Keratinocyte (primary cell): ENCODE measurements at regions not wholly inside any gene's neighbourhood (a gene's known extent, or its start where the extent isn't known, plus 50 kb on each side); places are given as distances from the start of the nearest gene placed in this dataset.

ENCODE experiments used
- DNase-seq: peaks from one replicate; pipeline ENCODE4 v3.0.0-alpha.2; 2011; ENCODE audit warnings: low read depth, missing footprints, low spot score
- FAIRE-seq: peaks from 2 replicates; lab custom pipeline; 2011; peaks lifted over from hg19 to GRCh38; lab: Jason Lieb, UNC
- H2AFZ ChIP-seq: 2 replicates; pipeline ENCODE4 v1.6.0; 2012; ENCODE audit warnings: low read length, control low read depth, inconsistent platforms; ENCODE audit not compliant: control insufficient read depth
- H3K27ac ChIP-seq: 2 replicates; pipeline ENCODE4 v1.5.1; 2011; ENCODE audit warnings: low read length; ENCODE audit not compliant: control insufficient read depth, insufficient read depth
- H3K27me3 ChIP-seq: 3 replicates; pipeline ENCODE4 v1.6.0; 2011; ENCODE audit warnings: low read length; ENCODE audit not compliant: control insufficient read depth, insufficient read depth; ENCODE audit errors: extremely low read depth
- H3K36me3 ChIP-seq, 2 experiments: 2 replicates in 1 of 2; 3 replicates in 1 of 2; pipeline ENCODE4 v1.5.1; 2011; ENCODE audit warnings: low read length in 2 of 2, mild to moderate bottlenecking in 1 of 2; ENCODE audit not compliant: control insufficient read depth in 2 of 2, insufficient read depth in 2 of 2; ENCODE audit errors: extremely low read depth in 1 of 2
- H3K4me1 ChIP-seq: 3 replicates; pipeline ENCODE4 v1.5.1; 2011; ENCODE audit warnings: low read length; ENCODE audit not compliant: control insufficient read depth, insufficient read depth; ENCODE audit errors: extremely low read depth
- H3K4me2 ChIP-seq: 3 replicates; pipeline ENCODE4 v1.6.0; 2011; ENCODE audit warnings: low read depth, low read length; ENCODE audit not compliant: control insufficient read depth, insufficient read depth; ENCODE audit errors: extremely low read depth
- H3K4me3 ChIP-seq, 3 experiments: fragments of 200-600 bp in 1 of 3; sonication (generic) in 1 of 3; 2 replicates in 2 of 3; 3 replicates in 1 of 3; pipeline ENCODE4 v1.5.1; 2011 to 2016; ENCODE audit warnings: low read length in 3 of 3, mild to moderate bottlenecking in 3 of 3, control low read depth in 2 of 3, inconsistent platforms in 1 of 3, low read depth in 1 of 3, mixed read lengths in 1 of 3, mixed run types in 1 of 3, moderate library complexity in 1 of 3; ENCODE audit not compliant: control insufficient read depth in 2 of 3, insufficient read depth in 2 of 3; ENCODE audit errors: extremely low read depth in 1 of 3
- H3K79me2 ChIP-seq: 2 replicates; pipeline ENCODE4 v1.6.0; 2012; ENCODE audit warnings: low read length; ENCODE audit not compliant: control insufficient read depth, insufficient read depth
- H3K9ac ChIP-seq: 3 replicates; pipeline ENCODE4 v1.6.0; 2011; ENCODE audit warnings: low read length; ENCODE audit not compliant: control insufficient read depth, insufficient read depth; ENCODE audit errors: extremely low read depth
- H3K9me1 ChIP-seq: 3 replicates; pipeline ENCODE4 v1.6.0; 2011; ENCODE audit warnings: low read length; ENCODE audit not compliant: control insufficient read depth, insufficient read depth; ENCODE audit errors: extremely low read depth
- H3K9me3 ChIP-seq: 2 replicates; pipeline ENCODE4 v1.5.1; 2012; ENCODE audit warnings: low read depth, low read length; ENCODE audit not compliant: control insufficient read depth
- H4K20me1 ChIP-seq: 3 replicates; pipeline ENCODE4 v1.6.0; 2011; ENCODE audit warnings: low read length; ENCODE audit not compliant: control insufficient read depth, insufficient read depth; ENCODE audit errors: extremely low read depth
- EZH2 ChIP-seq: IDR thresholded peaks from one replicate; pipeline ENCODE4 v1.6.1; 2012; ENCODE audit warnings: inconsistent platforms, mild to moderate bottlenecking, low read length, moderate library complexity
- dilution Hi-C: fragments of 300-500 bp; cut with MboI; formaldehyde crosslinking; loops from one replicate; pipeline ENCODE4 v1.7.0; 2020; ENCODE audit warnings: low sequenced_read_pairs; ENCODE audit not compliant: extremely low pct_ligation_motif_present
- TF ChIP-seq, protein P1 (sequence below), 3 experiments: IDR thresholded peaks in 1 of 3; conservative IDR thresholded peaks in 1 of 3; optimal IDR thresholded peaks in 1 of 3; 2 replicates in 2 of 3; 3 replicates in 1 of 3; pipeline versions ENCODE3 to v1.5.1; 2011; ENCODE audit warnings: low read length in 3 of 3, mild to moderate bottlenecking in 3 of 3, moderate library complexity in 2 of 3, control low read depth in 1 of 3, inconsistent platforms in 1 of 3; ENCODE audit not compliant: insufficient read depth in 2 of 3; ENCODE audit errors: extremely low read depth in 1 of 3

DNA sequence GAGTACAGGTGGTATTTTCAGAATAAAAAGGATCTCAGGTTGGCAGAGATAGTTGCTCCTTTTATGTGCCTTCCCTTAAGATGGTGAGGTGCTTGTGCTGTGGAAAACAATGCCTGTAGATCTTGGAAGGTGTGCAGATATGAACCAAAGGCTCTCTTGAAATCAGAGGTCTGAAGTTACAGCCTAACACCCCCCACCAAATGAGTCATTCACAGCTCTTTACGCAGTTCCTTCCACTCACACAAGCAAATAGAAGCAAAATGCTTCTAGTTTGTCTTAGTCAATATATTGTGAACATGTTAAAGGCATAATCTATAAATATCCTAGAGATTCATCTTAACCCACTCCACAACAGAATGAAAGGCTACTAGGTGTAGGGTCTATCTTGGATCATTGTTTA lies 128.9 kb upstream of the NR5A2 start:
- no peaks in the 10 kb centered on the region for H3K79me2 ChIP-seq
- H3K4me2 ChIP-seq, result no peak overlapping the region
- no peak overlapping the region for H2AFZ ChIP-seq
- DNase-seq, result no peak
- no peaks in the 10 kb centered on the region for H3K4me1 ChIP-seq
- H3K36me3 ChIP-seq, result no peaks in the 10 kb centered on the region
- H3K27ac ChIP-seq, result no peak overlapping the region
- dilution Hi-C loops, result no loop called here
- H3K27me3 ChIP-seq, result no peaks in the 10 kb centered on the region
- H3K9me1 ChIP-seq, result no peaks in the 10 kb centered on the region
- H3K9ac ChIP-seq, result no peak overlapping the region
- no peak overlapping the region for H3K4me3 ChIP-seq
- no peaks in the 10 kb centered on the region for H4K20me1 ChIP-seq
- H3K9me3 ChIP-seq, result no peaks in the 10 kb centered on the region
- no peak for FAIRE-seq
- TF ChIP-seq, protein P1, sequence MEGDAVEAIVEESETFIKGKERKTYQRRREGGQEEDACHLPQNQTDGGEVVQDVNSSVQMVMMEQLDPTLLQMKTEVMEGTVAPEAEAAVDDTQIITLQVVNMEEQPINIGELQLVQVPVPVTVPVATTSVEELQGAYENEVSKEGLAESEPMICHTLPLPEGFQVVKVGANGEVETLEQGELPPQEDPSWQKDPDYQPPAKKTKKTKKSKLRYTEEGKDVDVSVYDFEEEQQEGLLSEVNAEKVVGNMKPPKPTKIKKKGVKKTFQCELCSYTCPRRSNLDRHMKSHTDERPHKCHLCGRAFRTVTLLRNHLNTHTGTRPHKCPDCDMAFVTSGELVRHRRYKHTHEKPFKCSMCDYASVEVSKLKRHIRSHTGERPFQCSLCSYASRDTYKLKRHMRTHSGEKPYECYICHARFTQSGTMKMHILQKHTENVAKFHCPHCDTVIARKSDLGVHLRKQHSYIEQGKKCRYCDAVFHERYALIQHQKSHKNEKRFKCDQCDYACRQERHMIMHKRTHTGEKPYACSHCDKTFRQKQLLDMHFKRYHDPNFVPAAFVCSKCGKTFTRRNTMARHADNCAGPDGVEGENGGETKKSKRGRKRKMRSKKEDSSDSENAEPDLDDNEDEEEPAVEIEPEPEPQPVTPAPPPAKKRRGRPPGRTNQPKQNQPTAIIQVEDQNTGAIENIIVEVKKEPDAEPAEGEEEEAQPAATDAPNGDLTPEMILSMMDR (optimal IDR thresholded peaks at IDR 0.05 in 1 of 3, IDR thresholded peaks at IDR 0.05 in 1 of 3, conservative IDR thresholded peaks at IDR 0.05 in 1 of 3; ENCODE audit: extremely low read depth in 1 of 3, insufficient read depth in 2 of 3, low read length in 3 of 3), result no peak
- no peak for TF ChIP-seq EZH2

DNA sequence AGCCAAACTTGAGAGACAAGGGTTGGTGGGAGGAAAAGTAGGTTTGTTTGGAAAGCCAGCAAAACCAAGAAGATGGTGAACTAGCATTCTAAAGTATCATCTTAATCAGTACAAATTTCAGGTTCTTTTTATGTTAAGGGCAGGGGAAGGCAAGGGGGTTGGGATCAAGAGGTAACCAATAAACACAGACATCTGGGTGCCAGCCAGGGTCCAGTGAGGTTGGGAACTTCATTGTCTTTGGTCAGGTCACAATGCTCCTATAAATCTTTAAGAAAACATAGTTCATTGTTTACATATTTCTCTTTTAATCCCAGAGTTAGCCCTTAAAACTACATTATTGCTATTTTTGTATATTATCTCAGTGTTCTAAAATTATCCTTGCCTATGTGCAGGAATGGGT lies 126.2 kb upstream of the NR5A2 start:
- H3K27ac ChIP-seq, result no peak overlapping the region
- dilution Hi-C loops, result no loop called here
- FAIRE-seq (no peak), DNase-seq (no peak)
- H3K4me2 ChIP-seq, result no peak overlapping the region
- H3K4me1 ChIP-seq, result no peaks in the 10 kb centered on the region
- no peaks in the 10 kb centered on the region for H3K9me1 ChIP-seq
- H3K79me2 ChIP-seq, result no peaks in the 10 kb centered on the region
- no peaks in the 10 kb centered on the region for H3K36me3 ChIP-seq
- no peaks in the 10 kb centered on the region for H3K9me3 ChIP-seq
- H2AFZ ChIP-seq, result no peak overlapping the region
- H3K4me3 ChIP-seq, result no peak overlapping the region
- H3K27me3 ChIP-seq, result no peaks in the 10 kb centered on the region
- H3K9ac ChIP-seq, result no peak overlapping the region
- H4K20me1 ChIP-seq, result no peaks in the 10 kb centered on the region
- TF ChIP-seq, protein P1 (optimal IDR thresholded peaks at IDR 0.05 in 1 of 3, IDR thresholded peaks at IDR 0.05 in 1 of 3, conservative IDR thresholded peaks at IDR 0.05 in 1 of 3; ENCODE audit: extremely low read depth in 1 of 3, insufficient read depth in 2 of 3, low read length in 3 of 3), result no peak
- no peak for TF ChIP-seq EZH2
